ENCODE measurements at regions not wholly inside any gene's neighbourhood (a gene's known extent, or its start where the extent isn't known, plus 50 kb on each side); places are given as distances from the start of the nearest gene placed in this dataset.

- ATAC-seq (replicated peaks in 1 of 4) (no peak), DNase-seq (no peak)
- no peaks in the 10 kb centered on the region for H3K4me1 Mint-ChIP-seq
- no peak overlapping the region for H3K27ac Mint-ChIP-seq
- CTCF ChIA-PET, result no interaction called here
- H3K36me3 Mint-ChIP-seq, result no peaks in the 10 kb centered on the region
- Histone ChIP-seq H3K27me3 (replicated peaks in 1 of 2; ENCODE audit: control insufficient read depth in 2 of 2, extremely low read depth in 1 of 2, insufficient read depth in 2 of 2, low read length in 1 of 2) (no peaks in the 10 kb centered on the region), H3K36me3 (ENCODE audit: control insufficient read depth in 2 of 2, extremely low read depth in 1 of 2, insufficient read depth in 1 of 2, low read length in 1 of 2) (no peaks in the 10 kb centered on the region), H3K27ac (ENCODE audit: low read length) (no peak overlapping the region), H3K4me3 (ENCODE audit: control insufficient read depth in 1 of 2, extremely low read depth in 1 of 2, low read length in 1 of 2) (no peak overlapping the region), H3K9me3 (no peaks in the 10 kb centered on the region), H3K4me1 (ENCODE audit: control insufficient read depth in 1 of 2, extremely low read depth in 1 of 2, insufficient read depth in 2 of 2, low read length in 2 of 2) (no peaks in the 10 kb centered on the region)
- H3K27me3 Mint-ChIP-seq, result no peaks in the 10 kb centered on the region
- WGBS (ENCODE audit: insufficient coverage), result 93% methylated on average over 3 of the region's 3 CpGs
- POLR2A ChIA-PET, result no interaction called here
- H3K4me3 Mint-ChIP-seq, result no peak overlapping the region
- peaks cover 0 to 12% (median 6%) of the 10 kb centered on the region in 3 donors for H3K9me3 Mint-ChIP-seq
Observed at GRCh38 chr13:105804561-105805190, 730.8 kb downstream of the EFNB2 start.

- no peak for ATAC-seq (replicated peaks in 1 of 4)
- Mint-ChIP-seq H3K27me3 (no peaks in the 10 kb centered on the region), H3K4me1 (no peaks in the 10 kb centered on the region), H3K9me3 (no peaks in the 10 kb centered on the region), H3K36me3 (no peaks in the 10 kb centered on the region), H3K4me3 (no peak overlapping the region), H3K27ac (no peak overlapping the region)
- Histone ChIP-seq H3K4me1 (ENCODE audit: control insufficient read depth in 1 of 2, extremely low read depth in 1 of 2, insufficient read depth in 2 of 2, low read length in 2 of 2) (no peaks in the 10 kb centered on the region), H3K36me3 (ENCODE audit: control insufficient read depth in 2 of 2, extremely low read depth in 1 of 2, insufficient read depth in 1 of 2, low read length in 1 of 2) (no peaks in the 10 kb centered on the region), H3K4me3 (ENCODE audit: control insufficient read depth in 1 of 2, extremely low read depth in 1 of 2, low read length in 1 of 2) (no peak overlapping the region), H3K9me3 (no peaks in the 10 kb centered on the region), H3K27me3 (replicated peaks in 1 of 2; ENCODE audit: control insufficient read depth in 2 of 2, extremely low read depth in 1 of 2, insufficient read depth in 2 of 2, low read length in 1 of 2) (no peaks in the 10 kb centered on the region), H3K27ac (ENCODE audit: low read length) (no peak overlapping the region)
- POLR2A ChIA-PET, result no interaction called here
- CTCF ChIA-PET, result no interaction called here
- no peak for DNase-seq
Observed at GRCh38 chr13:105799155-105799554, 736.3 kb downstream of the EFNB2 start.

GRCh38 chr13:105798541-105798940, 736.9 kb downstream of the EFNB2 start:
- no peak overlapping the region for H3K27ac ChIP-seq (ENCODE audit: low read length)
- WGBS (ENCODE audit: insufficient coverage), result no CpG with 5 or more reads among the region's 1 CpG
- H3K9me3 ChIP-seq, result no peaks in the 10 kb centered on the region
- no peak overlapping the region for H3K4me3 Mint-ChIP-seq
- DNase-seq, result no peak
- no peaks in the 10 kb centered on the region for H3K4me1 ChIP-seq (ENCODE audit: control insufficient read depth in 1 of 2, extremely low read depth in 1 of 2, insufficient read depth in 2 of 2, low read length in 2 of 2)
- ATAC-seq (replicated peaks in 1 of 4), result no peak
- no peaks in the 10 kb centered on the region for H3K27me3 Mint-ChIP-seq
- no peaks in the 10 kb centered on the region for H3K36me3 ChIP-seq (ENCODE audit: control insufficient read depth in 2 of 2, extremely low read depth in 1 of 2, insufficient read depth in 1 of 2, low read length in 1 of 2)
- no peaks in the 10 kb centered on the region for H3K36me3 Mint-ChIP-seq
- no peaks in the 10 kb centered on the region for H3K27me3 ChIP-seq (replicated peaks in 1 of 2; ENCODE audit: control insufficient read depth in 2 of 2, extremely low read depth in 1 of 2, insufficient read depth in 2 of 2, low read length in 1 of 2)
- no peaks in the 10 kb centered on the region for H3K9me3 Mint-ChIP-seq
- no peak overlapping the region for H3K4me3 ChIP-seq (ENCODE audit: control insufficient read depth in 1 of 2, extremely low read depth in 1 of 2, low read length in 1 of 2)
- CTCF ChIA-PET, result no interaction called here
- H3K27ac Mint-ChIP-seq, result no peak overlapping the region
- no peaks in the 10 kb centered on the region for H3K4me1 Mint-ChIP-seq
- POLR2A ChIA-PET, result no interaction called here

GRCh38 chr13:105796081-105796480, 739.4 kb downstream of the EFNB2 start:
- Histone ChIP-seq H3K9me3 (no peaks in the 10 kb centered on the region), H3K27me3 (replicated peaks in 1 of 2; ENCODE audit: control insufficient read depth in 2 of 2, extremely low read depth in 1 of 2, insufficient read depth in 2 of 2, low read length in 1 of 2) (no peaks in the 10 kb centered on the region), H3K36me3 (ENCODE audit: control insufficient read depth in 2 of 2, extremely low read depth in 1 of 2, insufficient read depth in 1 of 2, low read length in 1 of 2) (no peaks in the 10 kb centered on the region), H3K27ac (ENCODE audit: low read length) (no peak overlapping the region), H3K4me1 (ENCODE audit: control insufficient read depth in 1 of 2, extremely low read depth in 1 of 2, insufficient read depth in 2 of 2, low read length in 2 of 2) (no peaks in the 10 kb centered on the region), H3K4me3 (ENCODE audit: control insufficient read depth in 1 of 2, extremely low read depth in 1 of 2, low read length in 1 of 2) (no peak overlapping the region)
- Mint-ChIP-seq H3K27ac (no peak overlapping the region), H3K4me3 (no peak overlapping the region), H3K27me3 (no peaks in the 10 kb centered on the region), H3K36me3 (no peaks in the 10 kb centered on the region), H3K9me3 (peaks cover 0 to 2% (median 0%) of the 10 kb centered on the region in 3 donors), H3K4me1 (no peaks in the 10 kb centered on the region)
- ATAC-seq (replicated peaks in 1 of 4) (no peak), DNase-seq (no peak)
- POLR2A ChIA-PET, result no interaction called here
- CTCF ChIA-PET, result no interaction called here
- WGBS (ENCODE audit: insufficient coverage), result no CpG with 5 or more reads among the region's 3 CpGs

- Mint-ChIP-seq H3K4me3 (no peak overlapping the region), H3K36me3 (no peaks in the 10 kb centered on the region), H3K9me3 (peaks cover 0 to 4% (median 2%) of the 10 kb centered on the region in 3 donors), H3K4me1 (no peaks in the 10 kb centered on the region), H3K27me3 (no peaks in the 10 kb centered on the region), H3K27ac (no peak overlapping the region)
- WGBS (ENCODE audit: insufficient coverage), result no CpG with 5 or more reads among the region's 1 CpG
- CTCF ChIA-PET, result no interaction called here
- POLR2A ChIA-PET, result no interaction called here
- DNase-seq (no peak), ATAC-seq (replicated peaks in 1 of 4) (no peak)
- Histone ChIP-seq H3K4me3 (ENCODE audit: control insufficient read depth in 1 of 2, extremely low read depth in 1 of 2, low read length in 1 of 2) (no peak overlapping the region), H3K27ac (ENCODE audit: low read length) (no peak overlapping the region), H3K27me3 (replicated peaks in 1 of 2; ENCODE audit: control insufficient read depth in 2 of 2, extremely low read depth in 1 of 2, insufficient read depth in 2 of 2, low read length in 1 of 2) (no peaks in the 10 kb centered on the region), H3K36me3 (ENCODE audit: control insufficient read depth in 2 of 2, extremely low read depth in 1 of 2, insufficient read depth in 1 of 2, low read length in 1 of 2) (no peaks in the 10 kb centered on the region), H3K9me3 (no peaks in the 10 kb centered on the region), H3K4me1 (ENCODE audit: control insufficient read depth in 1 of 2, extremely low read depth in 1 of 2, insufficient read depth in 2 of 2, low read length in 2 of 2) (no peaks in the 10 kb centered on the region)
Observed at GRCh38 chr13:105790923-105791322, 744.5 kb downstream of the EFNB2 start.

GRCh38 chr13:105788530-105788929, 746.9 kb downstream of the EFNB2 start:
- H3K4me1 ChIP-seq (ENCODE audit: control insufficient read depth in 1 of 2, extremely low read depth in 1 of 2, insufficient read depth in 2 of 2, low read length in 2 of 2), result no peaks in the 10 kb centered on the region
- H3K36me3 Mint-ChIP-seq, result no peaks in the 10 kb centered on the region
- ChIA-PET POLR2A (no interaction called here), CTCF (no interaction called here)
- H3K4me3 ChIP-seq (ENCODE audit: control insufficient read depth in 1 of 2, extremely low read depth in 1 of 2, low read length in 1 of 2), result no peak overlapping the region
- H3K36me3 ChIP-seq (ENCODE audit: control insufficient read depth in 2 of 2, extremely low read depth in 1 of 2, insufficient read depth in 1 of 2, low read length in 1 of 2), result no peaks in the 10 kb centered on the region
- H3K9me3 Mint-ChIP-seq, result peaks cover 0 to 4% (median 2%) of the 10 kb centered on the region in 3 donors
- H3K9me3 ChIP-seq, result no peaks in the 10 kb centered on the region
- no peak overlapping the region for H3K27ac Mint-ChIP-seq
- ATAC-seq (replicated peaks in 1 of 4) (no peak), DNase-seq (no peak)
- no peaks in the 10 kb centered on the region for H3K4me1 Mint-ChIP-seq
- no peak overlapping the region for H3K27ac ChIP-seq (ENCODE audit: low read length)
- H3K4me3 Mint-ChIP-seq, result no peak overlapping the region
- H3K27me3 ChIP-seq (replicated peaks in 1 of 2; ENCODE audit: control insufficient read depth in 2 of 2, extremely low read depth in 1 of 2, insufficient read depth in 2 of 2, low read length in 1 of 2), result no peaks in the 10 kb centered on the region
- WGBS (ENCODE audit: insufficient coverage), result 78% methylated on average over 2 of the region's 3 CpGs
- H3K27me3 Mint-ChIP-seq, result no peaks in the 10 kb centered on the region

- H3K27ac Mint-ChIP-seq, result no peak overlapping the region
- POLR2A ChIA-PET, result no interaction called here
- CTCF ChIA-PET, result no interaction called here
- WGBS (ENCODE audit: insufficient coverage), result 93% methylated on average over 3 of the region's 9 CpGs
- H3K36me3 ChIP-seq (ENCODE audit: control insufficient read depth in 2 of 2, extremely low read depth in 1 of 2, insufficient read depth in 1 of 2, low read length in 1 of 2), result no peaks in the 10 kb centered on the region
- H3K4me1 Mint-ChIP-seq, result no peaks in the 10 kb centered on the region
- no peak for ATAC-seq (replicated peaks in 1 of 4)
- no peaks in the 10 kb centered on the region for H3K27me3 ChIP-seq (replicated peaks in 1 of 2; ENCODE audit: control insufficient read depth in 2 of 2, extremely low read depth in 1 of 2, insufficient read depth in 2 of 2, low read length in 1 of 2)
- H3K9me3 Mint-ChIP-seq, result peaks cover 0 to 4% (median 0%) of the 10 kb centered on the region in 3 donors
- no peak overlapping the region for H3K4me3 Mint-ChIP-seq
- no peaks in the 10 kb centered on the region for H3K9me3 ChIP-seq
- H3K27me3 Mint-ChIP-seq, result no peaks in the 10 kb centered on the region
- no peak for DNase-seq
- no peaks in the 10 kb centered on the region for H3K4me1 ChIP-seq (ENCODE audit: control insufficient read depth in 1 of 2, extremely low read depth in 1 of 2, insufficient read depth in 2 of 2, low read length in 2 of 2)
- no peak overlapping the region for H3K27ac ChIP-seq (ENCODE audit: low read length)
- no peaks in the 10 kb centered on the region for H3K36me3 Mint-ChIP-seq
- no peak overlapping the region for H3K4me3 ChIP-seq (ENCODE audit: control insufficient read depth in 1 of 2, extremely low read depth in 1 of 2, low read length in 1 of 2)
Observed at GRCh38 chr13:105787632-105788031, 747.8 kb downstream of the EFNB2 start.
